ENCODE measurements at regions not wholly inside any gene's neighbourhood (a gene's known extent, or its start where the extent isn't known, plus 50 kb on each side); places are given as distances from the start of the nearest gene placed in this dataset.
A peak's percentile ranks its signal among the peaks of the same experiment; 100 is the strongest.

GRCh38 chr17:83194186-83194561 lies 114.8 kb downstream of the METRNL start:
- intact Hi-C loops (cut with micrococcal nuclease; ENCODE audit: unreplicated experiment): no loop called here
- H2AFZ ChIP-seq: no peak overlapping the region
- H3F3A ChIP-seq (ENCODE audit: insufficient read depth, low read depth): no peaks in the 10 kb centered on the region
- H3K36me3 ChIP-seq (ENCODE audit: low read depth): no peaks in the 10 kb centered on the region
- no peaks in the 10 kb centered on the region for H3K27me3 ChIP-seq (ENCODE audit: insufficient read depth, low read depth)
- no peak overlapping the region for H3K27ac ChIP-seq
- no TSS peak for BruUV-seq (replicated peaks)
- H3K4me2 ChIP-seq: peak overlapping the region; percentile 70
- no peak for TF ChIP-seq EZH2 (IDR thresholded peaks at IDR 0.05; ENCODE audit: low read depth)
- TF ChIP-seq CTCF (conservative IDR thresholded peaks at IDR 0.05): no peak
- CTCF ChIA-PET: interaction anchor here (0.6 kb wide), 1 partner anchor 115 kb away, joined by 3 read pairs; the partner anchor contains the start of gene METRNL
- H3K79me2 ChIP-seq (ENCODE audit: low read depth): no peaks in the 10 kb centered on the region
- no peaks in the 10 kb centered on the region for H3K9me3 ChIP-seq (ENCODE audit: insufficient read depth, low read depth)
- no peak for DNase-seq
- peaks cover 3% of the 10 kb centered on the region for H3K4me1 ChIP-seq (replicated peaks; ENCODE audit: insufficient read depth)
- H3K9me2 ChIP-seq (ENCODE audit: insufficient read depth): no peaks in the 10 kb centered on the region
- POLR2A ChIA-PET (ENCODE audit: unreplicated experiment): interaction anchor here (0.6 to 1.0 kb wide), 2 partner anchors 68 to 110 kb away, joined by 4 to 9 read pairs; no protein-coding TSS in a partner anchor
- no peaks in the 10 kb centered on the region for H4K20me1 ChIP-seq (ENCODE audit: insufficient read depth)
- H3K4me3 ChIP-seq: no peak overlapping the region

- Histone ChIP-seq H3K9me2 (ENCODE audit: insufficient read depth) (no peaks in the 10 kb centered on the region), H3K27ac (no peak overlapping the region), H3K36me3 (ENCODE audit: low read depth) (no peaks in the 10 kb centered on the region), H3K4me2 (no peak overlapping the region), H3K4me3 (no peak overlapping the region), H3K4me1 (replicated peaks; ENCODE audit: insufficient read depth) (peaks cover 10% of the 10 kb centered on the region), H2AFZ (no peak overlapping the region), H3F3A (ENCODE audit: insufficient read depth, low read depth) (peaks cover 2% of the 10 kb centered on the region; the same call in 1 of the 2 replicates), H3K27me3 (ENCODE audit: insufficient read depth, low read depth) (no peaks in the 10 kb centered on the region), H3K79me2 (ENCODE audit: low read depth) (no peaks in the 10 kb centered on the region), H4K20me1 (ENCODE audit: insufficient read depth) (no peaks in the 10 kb centered on the region), H3K9me3 (ENCODE audit: insufficient read depth, low read depth) (no peaks in the 10 kb centered on the region)
- peak in 1 of 2 experiments; percentile 29 for DNase-seq
- POLR2A ChIA-PET (ENCODE audit: unreplicated experiment): interaction anchor here (0.6 kb wide), 1 partner anchor 115 kb away, joined by 4 read pairs; the partner anchor contains the start of gene METRNL
- intact Hi-C loops (cut with micrococcal nuclease; ENCODE audit: unreplicated experiment): no loop called here
- CTCF ChIA-PET: no interaction called here
- no TSS peak for BruUV-seq (replicated peaks)
- no peak for TF ChIP-seq CTCF (conservative IDR thresholded peaks at IDR 0.05)
- no peak for TF ChIP-seq EZH2 (IDR thresholded peaks at IDR 0.05; ENCODE audit: low read depth)
Observed at GRCh38 chr17:83194761-83195329, 115.4 kb downstream of the METRNL start.

GRCh38 chr17:83195330-83196023 lies 116.1 kb downstream of the METRNL start:
- DNase-seq: peak in 1 of 2 experiments; percentile 49
- no peaks in the 10 kb centered on the region for H3K36me3 ChIP-seq (ENCODE audit: low read depth)
- no peak overlapping the region for H2AFZ ChIP-seq
- ChIA-PET POLR2A (ENCODE audit: unreplicated experiment) (interaction anchor here (0.6 kb wide), 1 partner anchor 116 kb away, joined by 4 read pairs; the partner anchor contains the start of gene METRNL), CTCF (no interaction called here)
- TF ChIP-seq CTCF (conservative IDR thresholded peaks at IDR 0.05): no peak
- no peak for TF ChIP-seq EZH2 (IDR thresholded peaks at IDR 0.05; ENCODE audit: low read depth)
- no TSS peak for BruUV-seq (replicated peaks)
- H4K20me1 ChIP-seq (ENCODE audit: insufficient read depth): no peaks in the 10 kb centered on the region
- H3K27me3 ChIP-seq (ENCODE audit: insufficient read depth, low read depth): no peaks in the 10 kb centered on the region
- H3K4me1 ChIP-seq (replicated peaks; ENCODE audit: insufficient read depth): peaks cover 16% of the 10 kb centered on the region
- H3K9me3 ChIP-seq (ENCODE audit: insufficient read depth, low read depth): no peaks in the 10 kb centered on the region
- H3K4me3 ChIP-seq: no peak overlapping the region
- H3K4me2 ChIP-seq: no peak overlapping the region
- intact Hi-C loops (cut with micrococcal nuclease; ENCODE audit: unreplicated experiment): no loop called here
- no peaks in the 10 kb centered on the region for H3K9me2 ChIP-seq (ENCODE audit: insufficient read depth)
- peaks cover 6% of the 10 kb centered on the region for H3F3A ChIP-seq (ENCODE audit: insufficient read depth, low read depth)
- H3K27ac ChIP-seq: no peak overlapping the region
- H3K79me2 ChIP-seq (ENCODE audit: low read depth): no peaks in the 10 kb centered on the region

All from PC-9 (cell line).